ENCODE measurements at regions not wholly inside any gene's neighbourhood (a gene's known extent, or its start where the extent isn't known, plus 50 kb on each side); places are given as distances from the start of the nearest gene placed in this dataset.

DNA sequence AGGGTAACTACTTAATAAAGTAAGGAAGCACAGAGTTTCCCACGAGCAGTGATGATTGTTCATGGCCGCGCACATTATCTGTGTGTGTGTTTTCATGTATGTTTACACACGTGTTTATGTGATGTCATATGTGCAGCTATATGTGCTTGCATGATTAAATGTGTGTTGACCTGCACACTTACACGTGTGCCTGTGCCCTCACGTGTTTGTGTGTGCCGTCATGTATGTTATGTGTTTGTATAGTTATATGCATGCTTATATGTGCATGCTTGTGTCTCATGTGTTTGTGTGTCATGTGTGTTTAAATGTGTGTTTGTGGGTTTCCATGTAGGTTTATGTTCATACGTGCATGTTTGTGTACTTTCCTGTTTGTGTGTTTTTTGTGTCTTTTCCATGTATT is 782.3 kb downstream of the GALR1 start:
- TF ChIP-seq TAF1 (IDR thresholded peaks at IDR 0.05; ENCODE audit: borderline replicate concordance, low read depth, low read length) (no peak), POLR2AphosphoS5 (IDR thresholded peaks at IDR 0.05; ENCODE audit: low read depth, low read length) (no peak), POLR2A (IDR thresholded peaks at IDR 0.05; ENCODE audit: low read depth, low read length) (no peak)
- FAIRE-seq (no peak), DNase-seq (ENCODE audit: insufficient read length) (no peak)

DNA sequence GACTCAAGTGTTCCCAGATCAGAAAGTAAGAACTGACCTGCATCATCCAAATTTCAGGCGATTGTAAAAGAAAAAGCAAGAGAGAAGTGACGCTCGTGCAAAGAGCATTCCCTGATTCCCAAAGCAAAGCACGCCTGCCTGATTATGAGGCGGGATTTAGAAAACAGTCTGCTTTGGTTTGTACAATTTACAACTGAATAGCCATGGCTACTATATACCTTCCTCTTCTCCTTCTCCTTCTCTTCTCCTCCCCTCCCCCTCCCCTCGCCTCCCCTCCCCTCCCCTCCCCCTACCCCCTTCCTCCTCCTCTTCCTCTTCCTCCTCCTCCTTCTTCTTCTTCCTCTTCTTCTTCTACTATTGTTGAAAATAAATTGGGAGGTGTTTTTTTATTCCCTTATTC is 782.9 kb downstream of the GALR1 start:
- no peak for FAIRE-seq
- DNase-seq (ENCODE audit: insufficient read length), result no peak
- no peak for TF ChIP-seq POLR2A (IDR thresholded peaks at IDR 0.05; ENCODE audit: low read depth, low read length)
- TF ChIP-seq TAF1 (IDR thresholded peaks at IDR 0.05; ENCODE audit: borderline replicate concordance, low read depth, low read length), result no peak
- no peak for TF ChIP-seq POLR2AphosphoS5 (IDR thresholded peaks at IDR 0.05; ENCODE audit: low read depth, low read length)

DNA sequence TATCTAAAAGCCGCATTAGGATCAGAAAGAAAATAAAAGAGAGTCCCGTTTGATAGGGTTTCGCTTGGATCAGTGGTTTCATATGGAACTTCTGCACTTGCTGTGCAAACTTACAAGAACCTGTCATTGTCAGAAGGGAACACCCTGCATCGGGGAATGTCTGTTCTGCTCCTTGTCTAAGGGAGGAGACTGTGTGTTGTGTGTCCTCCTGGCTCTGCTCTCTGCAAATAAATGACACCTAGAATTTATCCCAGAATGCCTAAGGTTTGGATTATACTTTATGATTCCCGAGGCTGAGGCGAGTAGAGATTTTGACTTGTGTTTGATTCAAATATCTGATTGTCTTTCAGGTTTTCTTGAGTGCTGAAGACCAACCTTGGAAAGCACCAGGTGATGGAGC is 785.1 kb downstream of the GALR1 start:
- DNase-seq (ENCODE audit: insufficient read length) (no peak), FAIRE-seq (no peak)
- TF ChIP-seq TAF1 (IDR thresholded peaks at IDR 0.05; ENCODE audit: borderline replicate concordance, low read depth, low read length) (no peak), POLR2AphosphoS5 (IDR thresholded peaks at IDR 0.05; ENCODE audit: low read depth, low read length) (no peak), POLR2A (IDR thresholded peaks at IDR 0.05; ENCODE audit: low read depth, low read length) (no peak)

DNA sequence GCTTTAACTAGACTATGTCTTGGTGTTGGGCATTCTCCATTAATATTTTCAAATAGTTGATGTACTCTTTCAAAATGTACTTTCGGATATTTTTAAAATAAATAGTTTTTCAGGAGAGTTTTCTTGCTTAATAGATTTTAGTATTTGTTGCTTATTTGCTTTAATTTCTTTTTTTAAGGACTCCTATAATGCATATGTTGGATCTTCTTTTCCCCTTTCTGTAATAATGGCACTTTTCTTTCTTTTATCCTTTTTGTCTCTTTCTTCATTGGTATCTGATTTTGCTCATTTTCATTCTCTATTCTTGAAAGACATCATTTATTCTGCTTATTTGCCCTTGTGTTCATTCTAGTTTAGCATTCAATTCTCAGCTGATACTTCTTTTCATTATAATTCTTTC is 791.6 kb downstream of the GALR1 start:
- DNase-seq (ENCODE audit: insufficient read length), result no peak
- no peak for FAIRE-seq
- TF ChIP-seq POLR2A (IDR thresholded peaks at IDR 0.05; ENCODE audit: low read depth, low read length) (no peak), POLR2AphosphoS5 (IDR thresholded peaks at IDR 0.05; ENCODE audit: low read depth, low read length) (no peak), TAF1 (IDR thresholded peaks at IDR 0.05; ENCODE audit: borderline replicate concordance, low read depth, low read length) (no peak)

DNA sequence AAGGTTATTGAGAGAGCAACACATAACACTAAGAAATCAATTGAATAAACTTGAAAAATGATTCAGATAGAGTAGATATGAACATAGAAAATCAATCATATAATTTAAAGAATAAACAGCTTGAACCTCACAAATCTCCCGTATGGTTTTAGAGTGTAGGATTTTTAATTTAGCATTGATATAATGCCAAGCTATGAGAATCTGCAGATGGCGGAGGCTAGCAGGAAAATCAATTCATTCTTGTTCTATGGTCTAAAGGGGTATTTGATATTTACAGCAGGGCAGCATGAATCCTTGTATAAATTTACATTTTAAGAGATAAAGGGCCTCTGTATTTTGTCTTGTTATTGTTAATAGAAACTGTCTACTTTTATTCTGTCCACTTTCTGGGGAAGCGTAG is 797.0 kb downstream of the GALR1 start:
- FAIRE-seq, result no peak
- TF ChIP-seq POLR2AphosphoS5 (IDR thresholded peaks at IDR 0.05; ENCODE audit: low read depth, low read length) (no peak), POLR2A (IDR thresholded peaks at IDR 0.05; ENCODE audit: low read depth, low read length) (no peak), TAF1 (IDR thresholded peaks at IDR 0.05; ENCODE audit: borderline replicate concordance, low read depth, low read length) (no peak)
- DNase-seq (ENCODE audit: insufficient read length), result no peak

DNA sequence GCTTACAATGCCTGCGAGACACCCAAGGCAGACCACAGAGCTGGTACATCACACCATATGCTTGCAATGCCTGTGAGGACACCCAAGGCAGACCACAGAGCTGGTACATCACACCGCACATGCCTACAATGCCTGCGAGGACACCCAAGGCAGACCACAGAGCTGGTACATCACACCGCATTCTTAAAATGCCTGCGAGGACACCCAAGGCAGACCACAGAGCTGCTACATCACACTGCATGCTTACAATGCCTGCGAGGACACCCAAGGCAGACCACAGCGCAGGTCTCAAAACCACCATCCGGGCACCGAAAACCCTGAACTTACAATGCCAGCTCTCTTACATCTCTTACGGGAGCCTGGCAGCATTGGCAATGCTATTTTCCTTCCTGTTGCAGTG is 799.6 kb downstream of the GALR1 start:
- DNase-seq (ENCODE audit: insufficient read length), result no peak
- no peak for TF ChIP-seq TAF1 (IDR thresholded peaks at IDR 0.05; ENCODE audit: borderline replicate concordance, low read depth, low read length)
- TF ChIP-seq POLR2AphosphoS5 (IDR thresholded peaks at IDR 0.05; ENCODE audit: low read depth, low read length), result no peak
- no peak for TF ChIP-seq POLR2A (IDR thresholded peaks at IDR 0.05; ENCODE audit: low read depth, low read length)
- no peak for FAIRE-seq

DNA sequence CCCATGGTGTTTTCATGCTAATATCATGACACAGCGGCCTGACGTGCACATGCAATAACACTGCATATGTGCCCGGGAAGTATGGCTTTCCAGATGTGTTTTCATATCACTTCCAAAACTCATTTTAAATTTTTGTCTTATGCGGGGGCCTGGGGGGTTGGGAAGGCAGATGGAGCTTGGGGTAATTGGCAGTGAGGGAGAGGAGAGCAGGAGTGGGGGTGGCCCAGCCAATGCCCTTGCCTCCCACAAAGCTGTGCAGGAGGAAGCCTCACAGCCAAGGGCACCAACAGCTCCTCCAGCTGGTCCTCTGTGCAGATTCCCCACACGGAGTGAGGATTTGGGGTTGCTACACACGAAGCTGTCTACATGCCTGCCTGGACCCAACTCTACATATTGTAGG is 805.2 kb downstream of the GALR1 start:
- no peak for DNase-seq (ENCODE audit: insufficient read length)
- TF ChIP-seq POLR2A (IDR thresholded peaks at IDR 0.05; ENCODE audit: low read depth, low read length) (no peak), POLR2AphosphoS5 (IDR thresholded peaks at IDR 0.05; ENCODE audit: low read depth, low read length) (no peak), TAF1 (IDR thresholded peaks at IDR 0.05; ENCODE audit: borderline replicate concordance, low read depth, low read length) (no peak)
- FAIRE-seq, result no peak

DNA sequence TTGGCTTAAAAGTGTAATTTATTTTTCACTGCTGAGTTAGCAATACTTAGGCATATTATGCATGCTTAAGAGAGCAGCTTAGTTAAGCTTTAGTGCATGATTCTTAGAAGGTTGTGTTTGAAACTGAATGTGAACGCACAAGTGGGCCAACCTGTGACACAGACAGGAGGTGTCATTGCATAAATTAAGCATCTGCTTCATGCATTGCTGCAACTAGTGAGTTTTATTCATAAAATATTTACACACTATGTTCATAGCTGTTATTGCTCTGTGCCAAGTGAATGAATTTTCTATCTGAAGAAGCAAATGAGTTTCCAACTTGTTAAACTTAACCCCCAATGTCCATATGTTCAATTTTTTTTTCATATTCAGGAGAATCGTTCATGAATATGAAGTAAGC is 806.4 kb downstream of the GALR1 start:
- FAIRE-seq (no peak), DNase-seq (ENCODE audit: insufficient read length) (no peak)
- no peak for TF ChIP-seq POLR2AphosphoS5 (IDR thresholded peaks at IDR 0.05; ENCODE audit: low read depth, low read length)
- no peak for TF ChIP-seq POLR2A (IDR thresholded peaks at IDR 0.05; ENCODE audit: low read depth, low read length)
- TF ChIP-seq TAF1 (IDR thresholded peaks at IDR 0.05; ENCODE audit: borderline replicate concordance, low read depth, low read length), result no peak

DNA sequence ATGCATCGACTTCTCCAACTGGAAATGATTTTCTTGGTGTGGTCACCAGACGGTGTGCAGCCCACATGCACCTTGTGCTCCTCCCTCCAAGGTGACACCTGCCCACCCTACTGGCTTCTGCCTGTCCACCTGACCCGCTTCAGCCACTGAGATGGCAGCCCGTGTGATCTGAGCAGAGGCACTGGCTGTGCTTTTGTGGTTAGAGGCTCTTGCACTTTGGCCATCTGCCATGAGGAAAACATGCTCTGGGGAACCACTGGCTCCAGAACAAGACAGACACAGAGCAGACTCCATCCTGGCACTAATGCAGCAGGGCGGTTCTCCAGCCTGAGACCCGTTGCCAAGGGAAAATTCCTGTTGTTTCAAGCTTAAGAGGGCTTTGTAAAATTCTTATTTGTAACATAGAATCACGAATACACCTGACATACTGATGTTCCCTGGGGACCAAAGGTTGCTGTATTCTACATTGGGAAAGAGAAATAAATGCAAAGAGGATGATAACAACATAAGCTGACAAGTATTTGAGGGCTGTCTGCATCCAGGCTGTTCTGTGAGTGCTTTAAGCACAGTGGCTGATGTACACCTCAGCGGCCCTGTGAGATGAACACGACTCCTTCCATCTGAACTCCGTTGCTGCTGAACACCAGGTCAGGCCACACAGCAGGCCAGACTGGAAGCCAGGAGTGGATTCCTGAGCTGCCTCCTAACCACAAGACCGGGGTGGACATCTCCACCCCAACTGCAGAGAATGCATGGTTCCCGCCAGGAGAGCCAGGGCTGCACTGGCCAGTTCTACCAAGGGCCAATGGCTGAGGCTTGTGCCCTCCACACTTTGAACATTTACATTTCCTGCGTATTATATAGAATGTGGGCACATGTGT is 820.4 kb downstream of the GALR1 start:
- TF ChIP-seq POLR2AphosphoS5 (IDR thresholded peaks at IDR 0.05; ENCODE audit: low read depth, low read length) (no peak), TAF1 (IDR thresholded peaks at IDR 0.05; ENCODE audit: borderline replicate concordance, low read depth, low read length) (no peak), POLR2A (IDR thresholded peaks at IDR 0.05; ENCODE audit: low read depth, low read length) (no peak)
- FAIRE-seq, result no peak
- DNase-seq (ENCODE audit: insufficient read length), result no peak

DNA sequence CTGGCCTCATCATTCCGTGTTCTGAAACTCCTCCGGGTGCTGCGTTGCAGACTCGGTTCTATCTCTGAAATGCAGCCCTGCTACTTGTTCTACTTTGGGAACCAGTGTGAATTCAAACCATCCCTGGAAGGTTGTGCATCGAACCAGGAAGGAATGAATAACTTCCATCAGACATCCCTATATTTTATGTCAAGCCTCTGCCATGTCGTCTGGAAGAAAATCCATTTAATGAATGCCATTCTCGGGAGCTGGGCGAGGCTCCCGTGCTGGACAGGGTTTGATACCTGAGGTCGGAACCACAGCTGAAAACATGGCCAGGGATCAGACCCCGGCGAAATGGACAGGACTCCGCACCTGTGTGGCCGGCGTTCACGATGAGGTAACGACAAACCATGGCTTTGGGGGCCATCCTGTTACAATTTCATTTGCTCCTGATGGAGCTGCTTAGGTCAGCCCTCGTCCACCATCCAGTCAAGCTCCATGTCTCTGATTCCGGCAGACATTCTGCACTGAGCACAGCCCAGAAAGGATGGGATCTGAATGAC is 821.6 kb downstream of the GALR1 start:
- TF ChIP-seq POLR2A (IDR thresholded peaks at IDR 0.05; ENCODE audit: low read depth, low read length) (no peak), TAF1 (IDR thresholded peaks at IDR 0.05; ENCODE audit: borderline replicate concordance, low read depth, low read length) (no peak), POLR2AphosphoS5 (IDR thresholded peaks at IDR 0.05; ENCODE audit: low read depth, low read length) (no peak)
- no peak for DNase-seq (ENCODE audit: insufficient read length)
- no peak for FAIRE-seq

DNA sequence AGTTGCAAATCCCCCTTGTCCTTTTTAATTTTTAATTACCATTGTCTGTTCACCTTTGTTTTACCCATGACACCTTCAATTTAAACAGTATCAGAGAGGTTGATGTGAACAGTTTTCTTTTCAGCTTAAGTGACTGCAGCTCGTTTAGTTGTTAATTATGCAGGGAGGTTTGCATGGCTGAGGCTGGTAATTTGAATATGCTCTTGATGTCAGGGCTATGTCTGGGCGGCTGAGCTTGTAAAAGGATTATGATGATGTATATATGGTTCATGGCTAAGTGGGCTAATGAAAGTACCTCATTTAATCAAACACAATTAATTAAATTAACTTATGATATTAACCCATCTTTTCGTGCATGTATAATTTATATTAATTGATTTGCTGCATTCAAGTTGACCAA is 822.1 kb downstream of the GALR1 start:
- FAIRE-seq (no peak), DNase-seq (ENCODE audit: insufficient read length) (no peak)
- TF ChIP-seq TAF1 (IDR thresholded peaks at IDR 0.05; ENCODE audit: borderline replicate concordance, low read depth, low read length) (no peak), POLR2AphosphoS5 (IDR thresholded peaks at IDR 0.05; ENCODE audit: low read depth, low read length) (no peak), POLR2A (IDR thresholded peaks at IDR 0.05; ENCODE audit: low read depth, low read length) (no peak)

DNA sequence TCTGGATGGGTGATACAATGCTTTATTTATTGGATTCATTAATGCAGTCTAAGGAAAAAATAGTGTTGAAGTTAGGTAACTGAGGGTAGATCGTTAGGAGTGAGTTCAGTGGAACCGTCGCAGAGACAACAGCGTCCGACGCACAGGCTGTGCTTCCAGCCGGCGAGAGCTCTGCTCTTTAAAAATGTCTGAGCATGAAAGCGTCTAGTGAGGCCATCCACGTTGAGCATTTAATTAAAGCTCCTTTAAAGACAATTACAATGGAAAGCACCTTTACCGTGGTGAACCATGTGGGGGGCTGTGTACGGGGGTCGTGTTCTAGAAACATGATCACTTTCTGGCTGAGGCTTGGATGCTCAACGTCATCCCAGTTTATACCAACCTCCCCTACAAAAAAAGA is 822.7 kb downstream of the GALR1 start:
- no peak for TF ChIP-seq POLR2A (IDR thresholded peaks at IDR 0.05; ENCODE audit: low read depth, low read length)
- no peak for TF ChIP-seq POLR2AphosphoS5 (IDR thresholded peaks at IDR 0.05; ENCODE audit: low read depth, low read length)
- no peak for TF ChIP-seq TAF1 (IDR thresholded peaks at IDR 0.05; ENCODE audit: borderline replicate concordance, low read depth, low read length)
- no peak for DNase-seq (ENCODE audit: insufficient read length)
- no peak for FAIRE-seq

All from GM12892 (cell line).